ENCODE measurements at regions not wholly inside any gene's neighbourhood (a gene's known extent, or its start where the extent isn't known, plus 50 kb on each side); places are given as distances from the start of the nearest gene placed in this dataset.
A peak's percentile ranks its signal among the peaks of the same experiment; 100 is the strongest.

GRCh38 chr3:18828637-18829036 is 319.7 kb upstream of the KCNH8 start:
- no peaks in the 10 kb centered on the region for H3K27me3 Mint-ChIP-seq
- ChIA-PET POLR2A (no interaction called here), CTCF (no interaction called here)
- no peak overlapping the region for H3K27ac Mint-ChIP-seq
- H3K9me3 ChIP-seq (ENCODE audit: control insufficient read depth in 1 of 2, insufficient read depth in 1 of 2, low read length in 2 of 2) = no peaks in the 10 kb centered on the region
- H3K4me1 Mint-ChIP-seq (ENCODE audit: low read depth) = peaks cover 24% of the 10 kb centered on the region
- intact Hi-C loops (cut with DNase I, micrococcal nuclease) = no loop called here
- H3K36me3 Mint-ChIP-seq (ENCODE audit: low read depth) = no peaks in the 10 kb centered on the region
- no peak for ATAC-seq (ENCODE audit: poor library complexity)
- H3K9me3 Mint-ChIP-seq = no peaks in the 10 kb centered on the region
- H3K27ac ChIP-seq (ENCODE audit: low read depth in 1 of 2, low read length in 2 of 2) = no peak overlapping the region
- no peak overlapping the region for H3K4me3 Mint-ChIP-seq
- no peak for DNase-seq
- no peak for TF ChIP-seq CTCF (IDR thresholded peaks at IDR 0.05)
- no peaks in the 10 kb centered on the region for H3K27me3 ChIP-seq (ENCODE audit: control insufficient read depth in 1 of 2, insufficient read depth in 2 of 2, low read length in 2 of 2)
- no peaks in the 10 kb centered on the region for H3K36me3 ChIP-seq (ENCODE audit: insufficient read depth, low read length)
- no peaks in the 10 kb centered on the region for H3K4me1 ChIP-seq (ENCODE audit: insufficient read depth, low read length)
- no peak overlapping the region for H3K4me3 ChIP-seq (ENCODE audit: low read length)

GRCh38 chr3:18827664-18828063 is 320.6 kb upstream of the KCNH8 start:
- H3K27ac ChIP-seq (ENCODE audit: low read depth in 1 of 2, low read length in 2 of 2) = no peak overlapping the region
- H3K4me1 ChIP-seq (ENCODE audit: insufficient read depth, low read length) = no peaks in the 10 kb centered on the region
- no peaks in the 10 kb centered on the region for H3K27me3 Mint-ChIP-seq
- peaks cover 24% of the 10 kb centered on the region for H3K4me1 Mint-ChIP-seq (ENCODE audit: low read depth)
- no peaks in the 10 kb centered on the region for H3K36me3 ChIP-seq (ENCODE audit: insufficient read depth, low read length)
- ChIA-PET CTCF (no interaction called here), POLR2A (no interaction called here)
- ATAC-seq (ENCODE audit: poor library complexity) (peak; percentile 45), DNase-seq (peak in 1 of 14 experiments; percentile 14)
- no peak for TF ChIP-seq CTCF (IDR thresholded peaks at IDR 0.05)
- intact Hi-C loops (cut with DNase I, micrococcal nuclease) = no loop called here
- H3K4me3 Mint-ChIP-seq = no peak overlapping the region
- no peak overlapping the region for H3K27ac Mint-ChIP-seq
- no peaks in the 10 kb centered on the region for H3K27me3 ChIP-seq (ENCODE audit: control insufficient read depth in 1 of 2, insufficient read depth in 2 of 2, low read length in 2 of 2)
- no peaks in the 10 kb centered on the region for H3K9me3 ChIP-seq (ENCODE audit: control insufficient read depth in 1 of 2, insufficient read depth in 1 of 2, low read length in 2 of 2)
- H3K9me3 Mint-ChIP-seq = no peaks in the 10 kb centered on the region
- no peak overlapping the region for H3K4me3 ChIP-seq (ENCODE audit: low read length)
- no peaks in the 10 kb centered on the region for H3K36me3 Mint-ChIP-seq (ENCODE audit: low read depth)

- no peak for DNase-seq
- H3K4me3 Mint-ChIP-seq = no peak overlapping the region
Measured at GRCh38 chr3:18825665-18826064, 322.6 kb upstream of the KCNH8 start.

More at GRCh38 chr3:18825665-18826064, 322.6 kb upstream of the KCNH8 start:
- Histone ChIP-seq H3K4me3 (ENCODE audit: low read length) (no peak overlapping the region), H3K36me3 (ENCODE audit: insufficient read depth, low read length) (no peaks in the 10 kb centered on the region), H3K27ac (ENCODE audit: low read depth in 1 of 2, low read length in 2 of 2) (no peak overlapping the region), H3K4me1 (ENCODE audit: insufficient read depth, low read length) (no peaks in the 10 kb centered on the region), H3K9me3 (ENCODE audit: control insufficient read depth in 1 of 2, insufficient read depth in 1 of 2, low read length in 2 of 2) (no peaks in the 10 kb centered on the region), H3K27me3 (ENCODE audit: control insufficient read depth in 1 of 2, insufficient read depth in 2 of 2, low read length in 2 of 2) (no peaks in the 10 kb centered on the region)
- POLR2A ChIA-PET = no interaction called here
- H3K27me3 Mint-ChIP-seq = no peaks in the 10 kb centered on the region
- H3K4me1 Mint-ChIP-seq (ENCODE audit: low read depth) = peaks cover 23% of the 10 kb centered on the region
- CTCF ChIA-PET = no interaction called here
- TF ChIP-seq CTCF (IDR thresholded peaks at IDR 0.05) = no peak
- no peaks in the 10 kb centered on the region for H3K36me3 Mint-ChIP-seq (ENCODE audit: low read depth)
- no peak for ATAC-seq (ENCODE audit: poor library complexity)
- H3K9me3 Mint-ChIP-seq = no peaks in the 10 kb centered on the region
- no peak overlapping the region for H3K27ac Mint-ChIP-seq
- intact Hi-C loops (cut with DNase I, micrococcal nuclease) = no loop called here

All from CD4-positive, alpha-beta T cell (primary cell).